ENCODE measurements at regions not wholly inside any gene's neighbourhood (a gene's known extent, or its start where the extent isn't known, plus 50 kb on each side); places are given as distances from the start of the nearest gene placed in this dataset.
A peak's percentile ranks its signal among the peaks of the same experiment; 100 is the strongest.

- no peak for DNase-seq (ENCODE audit: low read depth)
- in situ Hi-C loops (cut with HindIII; ENCODE audit: low pct_unique_long_range_greater_than_20kb, low sequenced_read_pairs), result no loop called here
Measured at GRCh38 chr16:89027281-89027680, 50.3 kb upstream of the CBFA2T3 start.

- DNase-seq (ENCODE audit: low read depth), result no peak
- in situ Hi-C loops (cut with HindIII; ENCODE audit: low pct_unique_long_range_greater_than_20kb, low sequenced_read_pairs), result no loop called here
Measured at GRCh38 chr16:89031715-89032659, 55.0 kb upstream of the CBFA2T3 start.

- DNase-seq (ENCODE audit: low read depth), result no peak
- in situ Hi-C loops (cut with HindIII; ENCODE audit: low pct_unique_long_range_greater_than_20kb, low sequenced_read_pairs), result no loop called here
Measured at GRCh38 chr16:89033304-89033703, 56.3 kb upstream of the CBFA2T3 start.

- in situ Hi-C loops (cut with HindIII; ENCODE audit: low pct_unique_long_range_greater_than_20kb, low sequenced_read_pairs), result no loop called here
Measured at GRCh38 chr16:89033796-89034572, 57.0 kb upstream of the CBFA2T3 start.

GRCh38 chr16:89034573-89034961 lies 57.6 kb upstream of the CBFA2T3 start:
- in situ Hi-C loops (cut with HindIII; ENCODE audit: low pct_unique_long_range_greater_than_20kb, low sequenced_read_pairs), result no loop called here
- DNase-seq (ENCODE audit: low read depth), result no peak

More at GRCh38 chr16:89033796-89034572, 57.0 kb upstream of the CBFA2T3 start:
- no peak for DNase-seq (ENCODE audit: low read depth)

GRCh38 chr16:89034971-89035668 lies 58.1 kb upstream of the CBFA2T3 start:
- no peak for DNase-seq (ENCODE audit: low read depth)
- in situ Hi-C loops (cut with HindIII; ENCODE audit: low pct_unique_long_range_greater_than_20kb, low sequenced_read_pairs), result no loop called here

GRCh38 chr16:89035669-89036570 lies 57.7 kb upstream of the ACSF3 start:
- in situ Hi-C loops (cut with HindIII; ENCODE audit: low pct_unique_long_range_greater_than_20kb, low sequenced_read_pairs), result no loop called here
- DNase-seq (ENCODE audit: low read depth), result no peak

- in situ Hi-C loops (cut with HindIII; ENCODE audit: low pct_unique_long_range_greater_than_20kb, low sequenced_read_pairs), result no loop called here
- DNase-seq (ENCODE audit: low read depth), result no peak
Measured at GRCh38 chr16:89036776-89037175, 56.9 kb upstream of the ACSF3 start.

- DNase-seq (ENCODE audit: low read depth), result peak; percentile 50
- in situ Hi-C loops (cut with HindIII; ENCODE audit: low pct_unique_long_range_greater_than_20kb, low sequenced_read_pairs), result no loop called here
Measured at GRCh38 chr16:89037261-89038152, 56.1 kb upstream of the ACSF3 start.

- in situ Hi-C loops (cut with HindIII; ENCODE audit: low pct_unique_long_range_greater_than_20kb, low sequenced_read_pairs), result no loop called here
- DNase-seq (ENCODE audit: low read depth), result no peak
Measured at GRCh38 chr16:89038221-89038721, 55.4 kb upstream of the ACSF3 start.

GRCh38 chr16:89038811-89039735 lies 54.6 kb upstream of the ACSF3 start:
- no peak for DNase-seq (ENCODE audit: low read depth)
- in situ Hi-C loops (cut with HindIII; ENCODE audit: low pct_unique_long_range_greater_than_20kb, low sequenced_read_pairs), result no loop called here

- DNase-seq (ENCODE audit: low read depth), result no peak
Measured at GRCh38 chr16:89039756-89040155, 53.9 kb upstream of the ACSF3 start.

GRCh38 chr16:89040391-89040790 lies 53.3 kb upstream of the ACSF3 start:
- DNase-seq (ENCODE audit: low read depth), result no peak
- in situ Hi-C loops (cut with HindIII; ENCODE audit: low pct_unique_long_range_greater_than_20kb, low sequenced_read_pairs), result no loop called here

More at GRCh38 chr16:89039756-89040155, 53.9 kb upstream of the ACSF3 start:
- in situ Hi-C loops (cut with HindIII; ENCODE audit: low pct_unique_long_range_greater_than_20kb, low sequenced_read_pairs), result no loop called here

- in situ Hi-C loops (cut with HindIII; ENCODE audit: low pct_unique_long_range_greater_than_20kb, low sequenced_read_pairs), result no loop called here
- no peak for DNase-seq (ENCODE audit: low read depth)
Measured at GRCh38 chr16:89040861-89041570, 52.6 kb upstream of the ACSF3 start.
